Mucosa of rectum (tissue), 2 donors: ENCODE measurements at regions not wholly inside any gene's neighbourhood (a gene's known extent, or its start where the extent isn't known, plus 50 kb on each side); places are given as distances from the start of the nearest gene placed in this dataset.
"Not testable (repeated sequence)": the region's sequence is repeated elsewhere in the genome, so short reads cannot be mapped to it uniquely, and the experiment has no call there.

Experiments used
- H3K27ac ChIP-seq, 2 donors: one replicate each; pipeline ENCODE4 v1.7.0; 2013; ENCODE audit warnings: inconsistent platforms in 2 of 2, low read depth in 2 of 2, low read length in 2 of 2
- H3K27me3 ChIP-seq, 2 donors: one replicate each; pipeline ENCODE4 v1.7.0; 2013; ENCODE audit warnings: low read length in 2 of 2; ENCODE audit not compliant: control insufficient read depth in 2 of 2, insufficient read depth in 2 of 2
- H3K36me3 ChIP-seq, 2 donors: one replicate each; pipeline ENCODE4 v1.7.0; 2013; ENCODE audit warnings: low read length in 2 of 2; ENCODE audit not compliant: control insufficient read depth in 2 of 2, insufficient read depth in 2 of 2
- H3K4me1 ChIP-seq, 2 donors: one replicate each; pipeline ENCODE4 v1.7.0; 2013; ENCODE audit warnings: low read length in 2 of 2, mild to moderate bottlenecking in 1 of 2; ENCODE audit not compliant: control insufficient read depth in 2 of 2, insufficient read depth in 2 of 2
- H3K4me3 ChIP-seq, 2 donors: one replicate each; pipeline ENCODE4 v1.7.0; 2013; ENCODE audit warnings: low read length in 2 of 2
- H3K9ac ChIP-seq, 2 donors: one replicate each; pipeline ENCODE4 v1.7.0; 2013; ENCODE audit warnings: low read length in 2 of 2, low read depth in 1 of 2, mild to moderate bottlenecking in 1 of 2
- H3K9me3 ChIP-seq, 2 donors: one replicate each; pipeline ENCODE4 v1.7.0; 2013; ENCODE audit warnings: low read length in 2 of 2; ENCODE audit not compliant: control insufficient read depth in 2 of 2
- donor health status: healthy.
- donor health status: Normal muscosa, but diverticular disease.

- Histone ChIP-seq H3K4me3 (no peak overlapping the region), H3K27me3 (no peaks in the 10 kb centered on the region), H3K36me3 (no peaks in the 10 kb centered on the region), H3K9ac (no peak overlapping the region), H3K9me3 (no peaks in the 10 kb centered on the region), H3K27ac (no peak overlapping the region), H3K4me1 (no peaks in the 10 kb centered on the region)
Measured at GRCh38 chr6:140001821-140002341, 627.4 kb upstream of the CITED2 start.

GRCh38 chr6:140001005-140001404 is 626.6 kb upstream of the CITED2 start:
- Histone ChIP-seq H3K9ac (no peak overlapping the region), H3K27me3 (no peaks in the 10 kb centered on the region), H3K9me3 (no peaks in the 10 kb centered on the region)

GRCh38 chr6:139999661-140000060 is 625.2 kb upstream of the CITED2 start:
- not testable (repeated sequence) for H3K4me1 ChIP-seq, H3K27ac ChIP-seq, H3K4me3 ChIP-seq, H3K9me3 ChIP-seq, H3K27me3 ChIP-seq, H3K36me3 ChIP-seq, H3K9ac ChIP-seq

More at GRCh38 chr6:140001005-140001404, 626.6 kb upstream of the CITED2 start:
- H3K4me1 ChIP-seq, result no peaks in the 10 kb centered on the region
- H3K36me3 ChIP-seq, result no peaks in the 10 kb centered on the region
- H3K4me3 ChIP-seq, result no peak overlapping the region
- H3K27ac ChIP-seq, result no peak overlapping the region

- H3K9ac ChIP-seq, H3K27me3 ChIP-seq, H3K27ac ChIP-seq, H3K4me3 ChIP-seq, H3K36me3 ChIP-seq, H3K9me3 ChIP-seq, H3K4me1 ChIP-seq: not testable (repeated sequence)
Measured at GRCh38 chr6:139998478-139998877, 624.0 kb upstream of the CITED2 start.

- no peaks in the 10 kb centered on the region for H3K9me3 ChIP-seq
- H3K9ac ChIP-seq, result no peak overlapping the region
- H3K4me1 ChIP-seq, result no peaks in the 10 kb centered on the region
- H3K27me3 ChIP-seq, result no peaks in the 10 kb centered on the region
- no peak overlapping the region for H3K4me3 ChIP-seq
- no peak overlapping the region for H3K27ac ChIP-seq
- H3K36me3 ChIP-seq, result no peaks in the 10 kb centered on the region
Measured at GRCh38 chr6:139996253-139996834, 621.9 kb upstream of the CITED2 start.

- H3K4me3 ChIP-seq, result no peak overlapping the region
- H3K9ac ChIP-seq, result no peak overlapping the region
- H3K27ac ChIP-seq, result no peak overlapping the region
- H3K9me3 ChIP-seq, result no peaks in the 10 kb centered on the region
- no peaks in the 10 kb centered on the region for H3K36me3 ChIP-seq
- H3K4me1 ChIP-seq, result no peaks in the 10 kb centered on the region
- H3K27me3 ChIP-seq, result no peaks in the 10 kb centered on the region
Measured at GRCh38 chr6:139994998-139995397, 620.5 kb upstream of the CITED2 start.

- no peak overlapping the region for H3K9ac ChIP-seq
- no peaks in the 10 kb centered on the region for H3K27me3 ChIP-seq
- no peaks in the 10 kb centered on the region for H3K4me1 ChIP-seq
- no peaks in the 10 kb centered on the region for H3K9me3 ChIP-seq
- no peak overlapping the region for H3K4me3 ChIP-seq
- no peaks in the 10 kb centered on the region for H3K36me3 ChIP-seq
- H3K27ac ChIP-seq, result peak overlapping the region in 1 of 2 donors; percentile 32
Measured at GRCh38 chr6:139990856-139991465, 616.5 kb upstream of the CITED2 start.

- Histone ChIP-seq H3K27ac (no peak overlapping the region), H3K9ac (no peak overlapping the region), H3K9me3 (no peaks in the 10 kb centered on the region), H3K36me3 (no peaks in the 10 kb centered on the region), H3K4me3 (no peak overlapping the region), H3K4me1 (no peaks in the 10 kb centered on the region), H3K27me3 (no peaks in the 10 kb centered on the region)
Measured at GRCh38 chr6:139990026-139990686, 615.7 kb upstream of the CITED2 start.

GRCh38 chr6:139988685-139989084 is 614.2 kb upstream of the CITED2 start:
- no peak overlapping the region for H3K9ac ChIP-seq
- H3K27ac ChIP-seq, result no peak overlapping the region
- no peaks in the 10 kb centered on the region for H3K36me3 ChIP-seq
- H3K4me1 ChIP-seq, result no peaks in the 10 kb centered on the region
- no peaks in the 10 kb centered on the region for H3K27me3 ChIP-seq
- H3K4me3 ChIP-seq, result no peak overlapping the region
- H3K9me3 ChIP-seq, result no peaks in the 10 kb centered on the region

- Histone ChIP-seq H3K27ac (no peak overlapping the region), H3K36me3 (no peaks in the 10 kb centered on the region), H3K27me3 (no peaks in the 10 kb centered on the region), H3K4me3 (no peak overlapping the region), H3K4me1 (peaks cover 7% of the 10 kb centered on the region in 2 donors), H3K9me3 (no peaks in the 10 kb centered on the region), H3K9ac (no peak overlapping the region)
Measured at GRCh38 chr6:139987091-139987490, 612.6 kb upstream of the CITED2 start.
